Spleen (tissue), 11 donors: ENCODE measurements at regions not wholly inside any gene's neighbourhood (a gene's known extent, or its start where the extent isn't known, plus 50 kb on each side); places are given as distances from the start of the nearest gene placed in this dataset.

Experiments
- DNase-seq: peaks from one replicate; pipeline ENCODE4 v3.0.0-alpha.2; 2020
- H3K27ac ChIP-seq, 8 donors: fragments of 200-600 bp; sonication (generic) in 7 of 8; 1 replicate in 4 of 8; 2 replicates in 4 of 8; pipeline versions ENCODE4 v1.5.0 to v1.8.0; 2016 to 2021; ENCODE audit warnings: inconsistent platforms in 4 of 8, mild to moderate bottlenecking in 4 of 8, moderate library complexity in 1 of 8
- H3K27me3 ChIP-seq, 7 donors: fragments of 200-600 bp; sonication (generic) in 6 of 7; replicated peaks in 1 of 7; 1 replicate in 4 of 7; 2 replicates in 3 of 7; pipeline versions ENCODE4 v1.5.0 to v1.8.0; 2016 to 2021; ENCODE audit warnings: inconsistent platforms in 3 of 7, mild to moderate bottlenecking in 1 of 7
- H3K36me3 ChIP-seq, 6 donors: fragments of 200-600 bp; sonication (generic) in 5 of 6; 1 replicate in 4 of 6; 2 replicates in 2 of 6; pipeline versions ENCODE4 v1.5.0 to v1.8.0; 2016 to 2021; ENCODE audit warnings: inconsistent platforms in 2 of 6
- H3K4me1 ChIP-seq, 6 donors: fragments of 200-600 bp; sonication (generic) in 5 of 6; 1 replicate in 3 of 6; 2 replicates in 3 of 6; pipeline versions ENCODE4 v1.5.0 to v1.8.0; 2016 to 2021; ENCODE audit warnings: inconsistent platforms in 3 of 6
- H3K4me3 ChIP-seq, 8 donors: fragments of 200-600 bp; sonication (generic) in 7 of 8; 1 replicate in 4 of 8; 2 replicates in 4 of 8; pipeline versions ENCODE4 v1.5.0 to v1.8.0; 2016 to 2021; ENCODE audit warnings: inconsistent platforms in 4 of 8, mild to moderate bottlenecking in 4 of 8, moderate library complexity in 2 of 8
- H3K9me3 ChIP-seq, 8 donors: fragments of 200-600 bp; sonication (generic) in 7 of 8; 1 replicate in 4 of 8; 2 replicates in 4 of 8; pipeline versions ENCODE4 v1.5.0 to v1.8.0; 2016 to 2021; ENCODE audit warnings: inconsistent platforms in 4 of 8
- POLR2A ChIP-seq, 3 donors: fragments of 450-650 bp; IDR thresholded peaks; one replicate each; pipeline ENCODE4 v1.5.1; 2017; ENCODE audit warnings: antibody characterized with exemption in 3 of 3, mild to moderate bottlenecking in 1 of 3
- POLR2AphosphoS5 ChIP-seq, 3 donors: sonication (generic); formaldehyde crosslinking; IDR thresholded peaks; one replicate each; pipeline ENCODE4 v1.5.1; 2017; ENCODE audit warnings: antibody characterized with exemption in 3 of 3
- WGBS, 5 donors: extraction: QIAGEN DNeasy Blood & Tissue Kit in 3 of 5; methylation state at CpG; one replicate each; pipeline versions ENCODE4 v1.1.5 to v1.1.7; 2013 to 2018; 5-methylcytosine and 5-hydroxymethylcytosine counted together
- intact Hi-C: fragments of 100-400 bp; cut with DNase I; formaldehyde crosslinking; loops from one replicate; pipeline ENCODE4 v1.15.0; 2023; ENCODE audit warnings: low total_unique reads
- TF ChIP-seq, protein P1 (sequence below), 11 experiments: fragments of 200-600 bp in 7 of 11; fragments of 450-650 bp in 4 of 11; sonication (generic) in 4 of 11; IDR thresholded peaks in 8 of 11; conservative IDR thresholded peaks in 3 of 11; 1 replicate in 7 of 11; 2 replicates in 4 of 11; pipeline versions ENCODE4 v1.4.0 to v1.8.0; 2016 to 2021; ENCODE audit warnings: antibody characterized with exemption in 11 of 11, inconsistent platforms in 4 of 11, mild to moderate bottlenecking in 1 of 11
- donor health status: healthy with polysubstance abuse.
- donor health status: DM: no; HTN: no; CAD: no; lungs with moderate emphysema.
- donor health status: DM: no; HTN: no; CAD: no.
- donor health status: Bipolar disorder and iron deficiency.
- donor health status: healthy.
- donor health status: DM: no; HTN: no; CAD: no.
- donor health status: DM: yes; HTN: yes; CAD: no.

DNA sequence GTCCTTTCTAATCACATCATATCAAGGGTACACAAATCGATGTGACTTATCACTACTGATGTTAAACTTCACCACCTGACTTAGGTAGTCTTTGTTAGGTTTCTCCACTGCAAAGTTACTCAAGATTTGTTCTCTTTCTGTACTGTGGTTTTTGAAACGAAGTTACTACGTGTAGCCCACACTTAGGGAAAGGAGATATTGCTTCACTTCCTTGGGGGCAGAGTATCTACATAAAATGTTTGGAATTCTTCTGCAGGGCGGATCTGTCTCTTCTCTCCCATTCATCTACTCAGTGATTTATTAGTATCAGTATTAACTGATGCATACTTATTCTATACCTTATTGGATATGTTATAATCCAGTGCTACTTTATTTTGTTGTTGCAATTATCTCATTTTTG, 403.6 kb upstream of the MON1B start:
- DNase-seq = no peak
- no peaks in the 10 kb centered on the region for H3K27me3 ChIP-seq
- no peak overlapping the region for H3K4me3 ChIP-seq
- H3K36me3 ChIP-seq = no peaks in the 10 kb centered on the region
- intact Hi-C loops = no loop called here
- WGBS, 5 donors = 68 to 85% (median 76%) methylated on average over 4 of the region's 4 CpGs
- peaks cover 0 to 32% (median 11%) of the 10 kb centered on the region in 8 donors for H3K9me3 ChIP-seq
- no peak overlapping the region for H3K27ac ChIP-seq
- H3K4me1 ChIP-seq = no peaks in the 10 kb centered on the region
- TF ChIP-seq, protein P1, sequence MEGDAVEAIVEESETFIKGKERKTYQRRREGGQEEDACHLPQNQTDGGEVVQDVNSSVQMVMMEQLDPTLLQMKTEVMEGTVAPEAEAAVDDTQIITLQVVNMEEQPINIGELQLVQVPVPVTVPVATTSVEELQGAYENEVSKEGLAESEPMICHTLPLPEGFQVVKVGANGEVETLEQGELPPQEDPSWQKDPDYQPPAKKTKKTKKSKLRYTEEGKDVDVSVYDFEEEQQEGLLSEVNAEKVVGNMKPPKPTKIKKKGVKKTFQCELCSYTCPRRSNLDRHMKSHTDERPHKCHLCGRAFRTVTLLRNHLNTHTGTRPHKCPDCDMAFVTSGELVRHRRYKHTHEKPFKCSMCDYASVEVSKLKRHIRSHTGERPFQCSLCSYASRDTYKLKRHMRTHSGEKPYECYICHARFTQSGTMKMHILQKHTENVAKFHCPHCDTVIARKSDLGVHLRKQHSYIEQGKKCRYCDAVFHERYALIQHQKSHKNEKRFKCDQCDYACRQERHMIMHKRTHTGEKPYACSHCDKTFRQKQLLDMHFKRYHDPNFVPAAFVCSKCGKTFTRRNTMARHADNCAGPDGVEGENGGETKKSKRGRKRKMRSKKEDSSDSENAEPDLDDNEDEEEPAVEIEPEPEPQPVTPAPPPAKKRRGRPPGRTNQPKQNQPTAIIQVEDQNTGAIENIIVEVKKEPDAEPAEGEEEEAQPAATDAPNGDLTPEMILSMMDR (IDR thresholded peaks at IDR 0.05 in 8 of 11, conservative IDR thresholded peaks at IDR 0.05 in 3 of 11) = no peak
- no peak for TF ChIP-seq POLR2A (IDR thresholded peaks at IDR 0.05)
- no peak for TF ChIP-seq POLR2AphosphoS5 (IDR thresholded peaks at IDR 0.05)

DNA sequence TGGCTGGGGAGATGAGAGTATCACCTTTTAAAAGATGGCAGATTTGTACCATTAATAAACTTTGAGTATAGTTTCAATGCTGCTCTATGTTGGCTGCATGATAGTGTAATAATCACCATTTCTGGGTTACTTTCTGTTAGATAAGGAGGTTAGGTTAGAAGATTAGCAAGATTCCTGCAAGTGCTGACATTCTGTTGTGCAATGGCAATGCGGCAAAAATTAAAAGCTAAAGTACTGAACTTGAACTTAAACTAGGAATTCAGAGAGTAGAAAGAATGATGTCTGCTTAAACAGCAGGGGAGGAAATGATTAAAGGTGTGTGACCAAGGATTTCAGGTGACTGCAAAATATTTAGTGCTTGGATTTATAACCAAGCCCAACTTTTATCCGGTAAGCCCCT, 399.8 kb upstream of the MON1B start:
- peaks cover 0 to 37% (median 6%) of the 10 kb centered on the region in 8 donors for H3K9me3 ChIP-seq
- WGBS, 5 donors = 88 to 95% (median 90%) methylated on average over 2 of the region's 2 CpGs
- no peaks in the 10 kb centered on the region for H3K4me1 ChIP-seq

DNA sequence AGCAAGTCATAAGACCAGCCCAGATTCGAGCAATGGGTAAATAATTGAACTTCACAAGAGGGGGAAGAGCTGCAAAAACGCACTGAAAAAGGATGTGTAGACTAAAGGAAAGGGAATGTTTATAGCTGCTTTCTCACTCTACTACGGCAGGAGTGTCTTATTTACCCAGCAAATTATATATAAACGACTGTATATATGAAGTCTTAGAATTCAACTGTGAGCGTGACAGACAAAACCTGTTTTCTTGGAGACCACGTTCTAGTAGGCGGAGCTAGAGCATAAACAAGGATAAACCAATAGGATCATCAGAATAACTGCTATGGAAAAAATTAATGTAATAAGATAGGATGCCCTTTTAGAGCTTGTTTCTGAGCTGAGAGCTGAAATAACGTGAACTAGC, 394.6 kb upstream of the MON1B start:
- TF ChIP-seq POLR2AphosphoS5 (IDR thresholded peaks at IDR 0.05) (no peak), POLR2A (IDR thresholded peaks at IDR 0.05) (no peak)
- TF ChIP-seq, protein P1 (IDR thresholded peaks at IDR 0.05 in 8 of 11, conservative IDR thresholded peaks at IDR 0.05 in 3 of 11) = no peak
- WGBS, 5 donors = 77 to 86% (median 78%) methylated on average over 8 of the region's 8 CpGs
- Histone ChIP-seq H3K4me3 (no peak overlapping the region), H3K9me3 (peaks cover 0 to 12% (median 0%) of the 10 kb centered on the region in 8 donors), H3K27me3 (no peaks in the 10 kb centered on the region), H3K4me1 (no peaks in the 10 kb centered on the region), H3K27ac (no peak overlapping the region), H3K36me3 (no peaks in the 10 kb centered on the region)
- DNase-seq = no peak
- intact Hi-C loops = no loop called here

More for the DNA sequence above, 399.8 kb upstream of the MON1B start:
- DNase-seq = no peak
- intact Hi-C loops = no loop called here
- Histone ChIP-seq H3K27me3 (no peaks in the 10 kb centered on the region), H3K27ac (no peak overlapping the region), H3K4me3 (no peak overlapping the region), H3K36me3 (no peaks in the 10 kb centered on the region)
- no peak for TF ChIP-seq POLR2AphosphoS5 (IDR thresholded peaks at IDR 0.05)
- TF ChIP-seq, protein P1 (IDR thresholded peaks at IDR 0.05 in 8 of 11, conservative IDR thresholded peaks at IDR 0.05 in 3 of 11) = no peak
- no peak for TF ChIP-seq POLR2A (IDR thresholded peaks at IDR 0.05)

DNA sequence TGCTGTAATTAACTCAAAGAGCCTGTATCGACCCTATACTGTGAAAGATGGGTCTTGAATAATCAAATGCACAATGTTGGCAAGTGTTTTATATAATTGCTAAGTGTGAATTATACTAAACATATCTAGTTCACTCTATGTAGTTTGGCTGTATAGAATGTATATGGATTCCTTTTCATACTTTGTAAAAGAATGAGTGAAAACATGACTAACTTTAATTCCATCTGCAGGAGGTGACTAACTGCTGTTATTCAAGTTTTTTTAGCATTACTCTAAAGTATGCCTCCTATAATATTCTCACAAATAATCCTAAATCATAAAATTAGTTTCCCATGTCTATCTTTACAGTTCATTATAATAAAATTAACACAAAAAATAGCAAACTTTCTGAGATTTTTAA, 394.0 kb upstream of the MON1B start:
- 67 to 88% (median 81%) methylated on average over 1 of the region's 1 CpG for WGBS, 5 donors
- Histone ChIP-seq H3K27ac (no peak overlapping the region), H3K27me3 (no peaks in the 10 kb centered on the region), H3K9me3 (peaks cover 0 to 16% (median 0%) of the 10 kb centered on the region in 8 donors), H3K4me1 (no peaks in the 10 kb centered on the region), H3K4me3 (no peak overlapping the region), H3K36me3 (no peaks in the 10 kb centered on the region)
- no peak for DNase-seq
- intact Hi-C loops = no loop called here
- TF ChIP-seq, protein P1 (IDR thresholded peaks at IDR 0.05 in 8 of 11, conservative IDR thresholded peaks at IDR 0.05 in 3 of 11) = no peak
- TF ChIP-seq POLR2A (IDR thresholded peaks at IDR 0.05) (no peak), POLR2AphosphoS5 (IDR thresholded peaks at IDR 0.05) (no peak)
